GM23248 (cell line): ENCODE measurements at regions not wholly inside any gene's neighbourhood (a gene's known extent, or its start where the extent isn't known, plus 50 kb on each side); places are given as distances from the start of the nearest gene placed in this dataset.
A peak's percentile ranks its signal among the peaks of the same experiment; 100 is the strongest.

ENCODE experiments used
- DNase-seq: peaks from one replicate; pipeline ENCODE4 v3.0.0-alpha.2; 2015
- H2AFZ ChIP-seq: fragments of 200-600 bp; sonication (generic); 2 replicates; pipeline ENCODE4 v1.6.1; 2016; ENCODE audit warnings: antibody characterized with exemption
- H3F3A ChIP-seq: fragments of 200-600 bp; sonication (generic); 2 replicates; pipeline ENCODE4 v1.6.1; 2016; ENCODE audit warnings: mild to moderate bottlenecking, antibody characterized with exemption, mixed run types; ENCODE audit not compliant: insufficient read depth
- H3K27ac ChIP-seq: fragments of 200-600 bp; sonication (generic); 2 replicates; pipeline ENCODE4 v1.5.1; 2016; ENCODE audit warnings: mild to moderate bottlenecking
- H3K27me3 ChIP-seq: fragments of 200-600 bp; sonication (generic); replicated peaks from 2 replicates; pipeline ENCODE4 v1.6.1; 2016; ENCODE audit warnings: mild to moderate bottlenecking; ENCODE audit not compliant: insufficient read depth
- H3K36me3 ChIP-seq: fragments of 200-600 bp; sonication (generic); 2 replicates; pipeline ENCODE4 v1.6.1; 2016; ENCODE audit warnings: low read depth, mild to moderate bottlenecking
- H3K4me1 ChIP-seq: fragments of 200-600 bp; sonication (generic); 2 replicates; pipeline ENCODE4 v1.6.1; 2016; ENCODE audit warnings: mild to moderate bottlenecking; ENCODE audit not compliant: insufficient read depth
- H3K4me2 ChIP-seq: fragments of 200-600 bp; sonication (generic); one replicate; pipeline ENCODE4 v1.6.1; 2016; ENCODE audit warnings: mild to moderate bottlenecking; ENCODE audit not compliant: unreplicated experiment
- H3K4me3 ChIP-seq: fragments of 200-600 bp; sonication (generic); 2 replicates; pipeline ENCODE4 v1.5.1; 2016; ENCODE audit warnings: mild to moderate bottlenecking
- H3K79me2 ChIP-seq: fragments of 200-600 bp; sonication (generic); 2 replicates; pipeline ENCODE4 v1.6.1; 2016; ENCODE audit warnings: mild to moderate bottlenecking; ENCODE audit not compliant: insufficient read depth
- H3K9ac ChIP-seq: fragments of 200-600 bp; sonication (generic); 2 replicates; pipeline ENCODE4 v1.6.1; 2016; ENCODE audit warnings: mild to moderate bottlenecking
- H3K9me2 ChIP-seq: fragments of 200-600 bp; sonication (generic); 2 replicates; pipeline ENCODE4 v1.6.1; 2016; ENCODE audit warnings: mixed run types, mild to moderate bottlenecking, moderate library complexity; ENCODE audit not compliant: insufficient read depth
- H3K9me3 ChIP-seq: fragments of 200-600 bp; sonication (generic); one replicate; pipeline ENCODE4 v1.6.1; 2017; ENCODE audit warnings: low read depth
- H4K20me1 ChIP-seq: fragments of 200-600 bp; sonication (generic); 2 replicates; pipeline ENCODE4 v1.6.0; 2016; ENCODE audit not compliant: insufficient read depth
- EZH2 ChIP-seq: fragments of 200-600 bp; sonication (generic); IDR thresholded peaks from 2 replicates; pipeline ENCODE4 v1.6.1; 2018; ENCODE audit warnings: antibody characterized with exemption, mild to moderate bottlenecking; ENCODE audit not compliant: insufficient read depth, poor library complexity, severe bottlenecking
- EZH2phosphoT487 ChIP-seq: fragments of 200-600 bp; sonication (generic); IDR thresholded peaks from 2 replicates; pipeline ENCODE4 v1.6.1; 2018; ENCODE audit warnings: antibody characterized with exemption, moderate library complexity, mild to moderate bottlenecking, low read depth; ENCODE audit not compliant: insufficient read depth
- WGBS, 2 experiments: methylation state at CpG; one replicate each; pipeline ENCODE4 v1.1.6; 2015 to 2017; ENCODE audit warnings: low lambda C conversion rate in 2 of 2, low coverage in 1 of 2; ENCODE audit errors: missing lambda C conversion rate in 2 of 2; 5-methylcytosine and 5-hydroxymethylcytosine counted together
- in situ Hi-C: fragments of 300-500 bp; cut with MboI; formaldehyde crosslinking; loops from 2 replicates; pipeline ENCODE4 v1.15.0; 2020

GRCh38 chr9:88077071-88077617 lies 61.1 kb downstream of the SPATA31C2 start:
- no peak overlapping the region for H3K4me2 ChIP-seq
- no peak overlapping the region for H3K9ac ChIP-seq
- no peaks in the 10 kb centered on the region for H3K79me2 ChIP-seq
- no peak overlapping the region for H3K4me3 ChIP-seq
- TF ChIP-seq EZH2phosphoT487, result no peak
- no peak for TF ChIP-seq EZH2
- in situ Hi-C loops, result no loop called here
- H3K36me3 ChIP-seq, result no peaks in the 10 kb centered on the region
- WGBS, 2 experiments, result 85% methylated on average over 17 to 20 of the region's 20 CpGs
- H4K20me1 ChIP-seq, result no peaks in the 10 kb centered on the region
- no peaks in the 10 kb centered on the region for H3F3A ChIP-seq
- peak overlapping the region; percentile 92; the same call in 1 of the 2 replicates for H2AFZ ChIP-seq
- H3K27me3 ChIP-seq, result peaks cover 7% of the 10 kb centered on the region; the same call in 1 of the 2 replicates
- H3K9me2 ChIP-seq, result no peaks in the 10 kb centered on the region
- H3K4me1 ChIP-seq, result no peaks in the 10 kb centered on the region
- H3K9me3 ChIP-seq, result no peaks in the 10 kb centered on the region
- no peak for DNase-seq
- H3K27ac ChIP-seq, result no peak overlapping the region

- peak overlapping the region; percentile 97 for H3K4me2 ChIP-seq
- peak overlapping the region; percentile 80 for H3K4me3 ChIP-seq
- H3K79me2 ChIP-seq, result no peaks in the 10 kb centered on the region
- peak overlapping the region; percentile 60 for H3K9ac ChIP-seq
- DNase-seq, result peak; percentile 83
- H3K36me3 ChIP-seq, result no peaks in the 10 kb centered on the region
- WGBS, 2 experiments, result 6% methylated on average over 44 to 46 of the region's 57 CpGs
- no peaks in the 10 kb centered on the region for H3K9me2 ChIP-seq
- no peak for TF ChIP-seq EZH2
- no peak for TF ChIP-seq EZH2phosphoT487
- no peaks in the 10 kb centered on the region for H3F3A ChIP-seq
- H3K27me3 ChIP-seq, result peaks cover 7% of the 10 kb centered on the region; the same call in 1 of the 2 replicates
- H3K4me1 ChIP-seq, result no peaks in the 10 kb centered on the region
- H3K27ac ChIP-seq, result no peak overlapping the region
- H2AFZ ChIP-seq, result peak overlapping the region; percentile 92
- no peaks in the 10 kb centered on the region for H4K20me1 ChIP-seq
- H3K9me3 ChIP-seq, result no peaks in the 10 kb centered on the region
- in situ Hi-C loops, result no loop called here
Observed at GRCh38 chr9:88076286-88077070, 61.8 kb downstream of the SPATA31C2 start.

DNA sequence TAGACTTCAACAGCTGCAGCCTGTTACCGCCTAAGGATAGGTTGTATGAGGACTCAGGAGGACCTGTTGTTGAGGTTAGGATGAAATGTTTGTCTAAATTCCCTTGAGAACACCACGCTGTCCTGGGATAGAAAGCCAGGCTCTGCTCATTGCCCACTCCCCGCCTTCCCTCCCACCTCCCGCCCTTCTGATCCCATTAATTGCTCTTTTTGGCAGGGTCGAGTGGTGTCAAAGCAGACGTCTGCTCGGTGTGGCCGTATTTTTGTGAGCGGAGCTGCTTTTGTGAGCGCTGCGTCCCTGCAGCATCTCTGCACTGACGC lies 62.3 kb downstream of the SPATA31C2 start:
- no peak for DNase-seq
- Histone ChIP-seq H3K9ac (peak overlapping the region; percentile 60; the same call in 1 of the 2 replicates), H3K4me3 (peak overlapping the region; percentile 80), H3K36me3 (no peaks in the 10 kb centered on the region), H3K9me2 (no peaks in the 10 kb centered on the region), H2AFZ (peak overlapping the region; percentile 92), H3K27ac (no peak overlapping the region), H3K9me3 (no peaks in the 10 kb centered on the region), H3F3A (no peaks in the 10 kb centered on the region), H4K20me1 (no peaks in the 10 kb centered on the region), H3K4me1 (no peaks in the 10 kb centered on the region), H3K27me3 (peaks cover 7% of the 10 kb centered on the region), H3K79me2 (no peaks in the 10 kb centered on the region), H3K4me2 (peak overlapping the region; percentile 97)
- TF ChIP-seq EZH2phosphoT487 (no peak), EZH2 (no peak)
- 1% methylated on average over 12 of the region's 12 CpGs for WGBS, 2 experiments
- in situ Hi-C loops, result no loop called here

- H3K4me3 ChIP-seq, result peak overlapping the region; percentile 80
- no peak overlapping the region for H3K9ac ChIP-seq
- H3K27me3 ChIP-seq, result peaks cover 8% of the 10 kb centered on the region
- peak overlapping the region; percentile 92 for H2AFZ ChIP-seq
- no peaks in the 10 kb centered on the region for H3F3A ChIP-seq
- TF ChIP-seq EZH2phosphoT487 (no peak), EZH2 (no peak)
- no peaks in the 10 kb centered on the region for H3K36me3 ChIP-seq
- no peak overlapping the region for H3K27ac ChIP-seq
- no peaks in the 10 kb centered on the region for H3K4me1 ChIP-seq
- in situ Hi-C loops, result no loop called here
- H3K79me2 ChIP-seq, result no peaks in the 10 kb centered on the region
- no peaks in the 10 kb centered on the region for H3K9me3 ChIP-seq
- 62 to 67% methylated on average over 3 of the region's 3 CpGs for WGBS, 2 experiments
- H4K20me1 ChIP-seq, result no peaks in the 10 kb centered on the region
- peak overlapping the region; percentile 97 for H3K4me2 ChIP-seq
- H3K9me2 ChIP-seq, result no peaks in the 10 kb centered on the region
- no peak for DNase-seq
Observed at GRCh38 chr9:88075506-88075905, 62.8 kb downstream of the SPATA31C2 start.
